ENCODE measurements at regions not wholly inside any gene's neighbourhood (a gene's known extent, or its start where the extent isn't known, plus 50 kb on each side); places are given as distances from the start of the nearest gene placed in this dataset.
"Not testable (repeated sequence)": the region's sequence is repeated elsewhere in the genome, so short reads cannot be mapped to it uniquely, and the experiment has no call there.

DNA sequence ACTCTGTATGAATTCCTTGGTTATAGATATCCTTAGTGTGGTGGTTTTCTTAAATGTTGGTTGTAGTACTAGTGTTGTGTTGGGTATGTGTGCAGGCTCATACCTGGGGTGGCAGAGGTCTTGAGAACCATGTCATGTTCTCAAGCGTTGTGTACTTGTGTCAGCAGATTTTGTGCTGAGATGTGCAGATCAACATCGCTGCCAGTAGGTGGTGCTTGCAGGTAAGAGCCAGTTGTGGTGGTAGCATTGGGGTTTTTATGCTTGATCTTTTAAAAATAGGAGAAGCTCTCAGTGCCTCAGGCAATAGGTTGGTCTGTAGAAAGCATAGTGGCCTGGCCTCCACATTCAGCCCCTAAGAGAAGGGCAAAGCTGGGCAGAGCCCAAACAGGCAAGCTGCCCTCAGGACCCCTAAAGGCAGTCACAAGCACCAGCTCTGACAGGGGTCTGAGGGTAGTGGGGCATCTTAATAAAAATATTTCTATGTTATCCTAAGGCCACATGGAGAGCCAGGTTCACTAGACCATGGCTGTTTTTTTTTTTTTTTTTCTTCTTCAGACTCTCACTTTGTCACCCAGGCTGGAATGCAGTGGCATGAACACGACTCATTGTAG lies 164.0 kb downstream of the IL20RB start:
- DNase-seq = peak in 1 of 2 experiments; percentile 25

DNA sequence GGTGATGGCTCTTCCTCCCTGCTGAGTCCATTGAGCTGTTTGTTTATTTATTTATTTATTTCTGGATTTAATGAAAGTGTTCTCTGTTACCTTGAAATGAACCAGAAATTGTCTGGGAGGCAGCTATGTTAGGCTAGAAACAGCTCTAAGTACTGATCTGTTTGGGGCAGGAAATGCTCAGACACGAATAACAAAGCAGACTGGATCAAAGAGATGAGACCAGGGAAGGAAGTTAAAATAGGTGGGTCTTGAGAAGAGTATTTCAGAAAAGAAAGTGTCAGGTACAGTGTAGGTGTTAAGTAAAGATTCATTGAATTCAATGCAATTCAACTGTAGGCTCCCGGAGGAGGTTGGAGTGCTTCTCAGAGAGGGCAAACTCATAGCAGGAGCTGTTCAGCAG lies 173.3 kb downstream of the IL20RB start:
- DNase-seq = no peak

DNA sequence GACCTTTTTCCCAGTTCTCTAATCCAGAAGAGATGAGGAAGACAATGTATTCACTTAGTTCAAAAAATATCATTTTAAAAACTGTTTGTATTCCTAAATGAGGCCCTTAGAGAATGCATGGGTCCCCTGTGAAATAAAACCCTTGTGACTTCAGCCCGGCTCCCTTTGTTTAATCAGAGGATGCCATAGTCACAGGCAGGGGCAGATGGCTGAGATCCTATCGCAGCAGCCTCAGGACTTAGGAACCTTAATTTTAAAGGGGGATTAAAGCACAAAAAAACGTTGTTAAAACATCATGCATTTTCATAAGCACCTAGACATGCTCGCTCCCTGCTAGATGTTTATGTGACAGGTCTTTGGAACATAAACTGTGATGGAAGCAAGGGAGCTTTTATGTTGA lies 176.6 kb downstream of the IL20RB start:
- no peak for DNase-seq

DNA sequence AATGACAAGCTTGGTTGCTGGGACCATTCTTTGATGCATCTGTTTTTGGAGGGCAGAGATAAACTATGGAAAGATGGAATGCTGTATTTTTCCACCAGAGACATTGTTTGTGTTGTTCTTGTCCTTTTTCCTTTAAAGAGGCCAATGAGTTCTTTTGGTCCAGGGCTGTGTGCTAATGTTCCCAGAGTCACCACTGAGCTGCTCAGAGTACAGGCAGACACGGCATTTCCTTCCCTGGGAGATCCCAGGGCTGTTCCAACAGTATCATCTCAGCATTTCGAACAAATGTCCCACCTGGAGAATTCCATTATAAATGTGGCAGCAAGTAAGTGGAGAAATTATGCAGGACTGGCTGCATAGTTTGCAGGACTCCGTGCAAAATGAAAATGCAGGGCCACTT lies 190.6 kb downstream of the IL20RB start:
- no peak for DNase-seq

DNA sequence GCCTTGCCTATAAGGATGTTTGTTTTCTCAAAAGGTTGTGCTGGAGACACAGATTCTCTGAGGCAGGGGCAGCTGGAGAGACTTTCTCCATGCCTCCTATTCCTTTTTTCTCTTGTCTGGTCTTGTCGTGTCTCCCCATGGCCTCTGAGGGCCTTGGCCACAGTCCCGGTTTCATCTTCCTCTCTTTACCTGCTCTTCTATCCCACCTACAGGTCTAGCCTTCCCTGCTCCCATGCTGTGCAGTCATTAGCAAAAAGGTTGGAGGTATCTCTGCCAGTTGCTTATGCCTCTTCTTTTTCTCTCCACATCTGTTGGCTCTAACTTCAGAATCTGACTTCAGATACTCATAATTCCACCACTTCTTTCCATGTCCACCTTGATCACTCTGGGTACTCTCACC lies 191.1 kb downstream of the IL20RB start:
- DNase-seq = no peak

DNA sequence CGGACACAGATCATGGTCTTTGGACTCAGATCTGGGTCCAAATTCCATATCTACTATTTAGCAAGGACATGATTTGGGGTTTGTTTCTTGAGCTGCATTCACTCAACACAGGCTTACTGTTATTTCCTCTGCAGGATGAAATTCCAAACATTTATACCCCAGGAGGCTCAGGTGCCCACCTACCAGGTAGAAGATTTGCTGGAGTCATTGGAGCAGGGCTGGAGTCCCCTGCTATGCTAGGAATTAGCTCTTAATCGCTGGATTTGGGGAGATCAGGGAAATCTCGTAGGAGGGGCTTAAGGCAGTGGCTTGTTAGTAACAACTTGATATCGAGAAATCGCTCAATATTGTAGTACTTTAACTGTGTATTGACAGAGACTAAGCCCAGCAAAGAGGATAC lies 193.0 kb downstream of the IL20RB start:
- DNase-seq = no peak

DNA sequence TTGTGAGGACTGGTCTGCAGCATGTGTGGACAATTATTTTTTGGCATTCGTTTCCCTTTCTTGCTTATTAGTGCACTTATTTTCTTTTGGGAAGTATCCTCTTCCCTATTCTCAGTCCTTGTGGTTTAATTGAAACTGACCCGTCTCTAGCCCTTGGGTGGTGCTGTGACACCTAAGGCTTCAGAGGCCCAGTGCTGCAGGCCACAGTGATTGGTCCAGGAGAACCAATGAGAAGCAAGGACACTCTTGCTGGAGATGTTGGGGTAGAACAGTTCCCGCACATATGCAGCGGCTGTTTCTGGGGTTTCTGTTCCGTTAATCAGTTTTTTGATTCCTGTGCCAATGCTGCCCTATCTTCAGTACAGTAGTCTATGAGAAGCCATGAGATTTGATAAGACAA lies 195.3 kb downstream of the IL20RB start:
- not testable (repeated sequence) for DNase-seq

DNA sequence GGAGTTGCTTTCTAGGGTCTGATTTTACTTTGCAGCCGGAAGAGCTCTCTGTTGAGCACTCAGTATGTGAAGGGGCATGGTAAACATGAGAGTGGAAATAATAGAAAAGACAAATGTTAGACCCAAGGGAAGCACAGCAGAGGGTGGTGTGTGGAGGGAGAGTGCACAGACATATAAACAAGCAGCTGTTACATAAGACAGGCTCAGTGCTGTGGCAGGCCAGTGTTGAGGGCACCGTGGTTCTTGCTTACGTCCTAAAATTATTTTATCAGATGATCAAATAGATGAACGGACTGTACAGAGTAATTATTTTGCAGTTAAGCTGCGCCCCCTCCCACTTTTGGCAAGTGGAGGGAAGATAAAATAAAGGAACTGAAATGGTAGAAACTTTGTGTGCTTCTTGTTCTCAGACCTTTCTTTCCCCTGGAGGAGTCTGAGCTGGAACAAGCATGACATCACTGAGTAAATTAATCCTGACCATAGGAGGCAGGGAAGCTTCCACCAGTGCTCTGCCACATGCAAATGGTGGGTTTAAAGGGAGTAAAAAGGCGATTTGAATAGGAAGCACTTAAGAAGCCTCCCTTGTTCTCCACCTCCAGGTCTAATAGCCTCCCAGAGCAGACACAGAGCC lies 205.6 kb downstream of the IL20RB start:
- DNase-seq = no peak

DNA sequence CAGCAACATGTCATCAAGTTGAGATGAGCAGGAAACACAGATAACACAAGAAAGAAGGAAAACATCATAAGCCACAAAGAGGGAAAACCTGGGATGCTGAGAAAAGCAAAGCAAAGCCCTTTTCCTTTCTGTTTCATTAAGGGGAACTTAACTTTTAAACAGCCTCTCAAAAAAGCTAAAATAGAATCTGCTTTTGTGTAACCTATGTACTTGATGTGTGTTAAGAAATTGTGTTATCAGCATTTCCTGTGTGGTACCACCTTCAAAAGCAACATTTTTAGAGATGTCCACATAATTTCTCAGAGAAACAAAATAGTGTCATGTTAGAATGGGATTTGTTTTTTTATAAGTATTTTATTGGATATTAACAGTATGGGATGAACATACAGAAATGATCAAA lies 206.2 kb downstream of the IL20RB start:
- no peak for DNase-seq

DNA sequence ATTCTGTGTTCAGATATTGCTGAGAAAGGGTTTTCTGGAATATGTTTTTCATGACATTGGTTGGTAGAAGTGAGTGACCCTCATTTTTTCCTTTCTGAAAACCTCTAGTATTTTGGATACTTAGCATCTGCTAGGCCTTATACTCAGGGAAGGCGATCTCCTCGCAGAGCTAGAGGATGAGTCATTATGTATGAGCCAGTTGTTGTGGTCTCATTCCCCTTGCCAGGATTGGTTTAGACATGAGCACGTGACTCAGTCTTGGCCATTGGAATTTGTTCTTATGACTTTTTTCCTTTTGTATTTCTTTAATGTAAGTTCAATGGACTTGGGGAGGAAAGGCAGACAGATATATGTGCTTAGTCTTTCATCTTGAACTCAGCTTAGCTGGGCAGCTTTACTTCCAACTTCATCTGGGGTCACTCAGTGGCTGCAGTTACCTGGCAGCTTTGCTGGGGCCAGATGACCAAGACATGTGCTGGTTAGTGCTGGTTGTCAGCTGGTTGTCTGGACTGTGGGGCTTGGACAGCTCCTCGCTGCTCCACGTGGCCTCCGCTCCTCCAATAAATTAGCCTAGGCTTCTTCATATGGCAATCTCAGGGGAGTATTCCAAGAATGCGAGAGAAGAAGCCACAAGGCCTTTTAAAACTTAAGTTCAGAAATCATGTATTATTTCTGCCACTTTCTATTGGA lies 207.5 kb downstream of the IL20RB start:
- no peak for DNase-seq

DNA sequence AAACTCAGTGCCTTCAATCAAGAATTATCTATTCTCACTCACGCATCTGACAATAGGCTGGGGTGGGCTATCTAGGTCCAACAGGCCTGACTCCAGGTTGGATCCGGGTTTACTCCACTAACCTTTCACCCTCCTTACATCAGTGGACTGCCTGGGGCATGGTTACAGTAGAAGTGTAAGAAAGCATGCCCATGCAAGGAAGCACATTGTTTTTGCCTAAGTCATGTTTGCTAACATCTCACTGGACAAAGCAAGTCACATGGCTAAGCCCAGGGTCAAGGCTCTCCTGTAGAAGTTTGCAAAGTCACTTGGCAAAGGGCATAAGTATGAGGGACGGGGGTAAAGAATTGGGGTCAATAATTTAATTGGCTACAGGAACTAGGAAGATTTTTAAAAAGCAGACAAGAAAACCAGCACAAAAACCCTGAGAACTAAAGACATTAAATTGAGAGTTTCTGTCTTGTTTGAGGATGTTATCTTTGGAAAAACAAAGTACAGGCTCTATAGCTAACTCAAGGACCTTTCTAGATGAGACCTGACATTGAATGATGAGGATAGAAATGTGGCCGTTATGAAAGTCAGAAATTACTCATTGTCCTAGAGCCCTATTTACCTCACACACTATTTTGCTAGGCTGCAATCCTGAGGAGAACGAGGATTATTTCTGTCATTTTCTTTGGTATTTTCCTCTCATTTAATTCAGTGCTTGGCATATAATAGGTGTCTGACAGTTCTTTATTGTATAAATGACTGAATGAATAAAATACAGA lies 214.2 kb downstream of the IL20RB start:
- DNase-seq = no peak

DNA sequence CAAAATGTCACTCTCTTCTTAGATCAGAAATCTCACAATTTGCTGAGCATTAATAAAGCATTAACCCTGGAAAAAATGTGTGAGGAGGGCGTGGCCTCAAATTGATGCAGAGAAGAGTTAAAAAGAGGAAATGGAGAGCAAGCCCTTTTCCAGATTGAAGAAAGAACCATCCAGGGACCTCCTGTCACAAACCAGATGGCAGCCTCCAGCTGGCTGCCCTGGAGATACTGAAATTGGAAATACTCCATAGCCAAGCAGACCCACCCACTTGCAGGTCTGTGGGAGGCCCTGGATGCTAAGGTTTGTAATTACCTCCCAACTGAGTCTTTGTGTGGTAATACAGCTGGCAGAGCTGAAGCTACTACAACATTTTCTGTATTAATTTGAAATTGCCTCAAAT lies 214.9 kb downstream of the IL20RB start:
- no peak for DNase-seq

DNA sequence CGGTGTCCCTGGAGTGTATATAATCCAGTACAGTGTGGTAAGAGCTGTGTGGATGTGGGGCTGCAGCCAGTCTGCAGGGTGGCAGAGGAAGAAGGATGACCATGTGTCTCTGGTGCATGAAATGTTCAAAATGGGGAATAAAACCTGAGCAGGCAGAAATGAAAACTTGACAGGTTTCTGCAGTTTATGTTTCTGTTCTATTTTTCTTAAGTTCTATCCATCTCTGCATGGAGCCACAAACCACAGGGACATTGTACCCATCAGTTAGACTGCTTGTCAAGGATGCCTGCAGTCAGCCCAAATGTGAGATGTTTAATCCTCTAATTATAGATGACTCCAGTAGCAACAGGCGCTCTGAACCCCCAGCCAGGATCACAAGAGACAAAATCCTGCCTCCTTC lies 216.7 kb downstream of the IL20RB start:
- no peak for DNase-seq

DNA sequence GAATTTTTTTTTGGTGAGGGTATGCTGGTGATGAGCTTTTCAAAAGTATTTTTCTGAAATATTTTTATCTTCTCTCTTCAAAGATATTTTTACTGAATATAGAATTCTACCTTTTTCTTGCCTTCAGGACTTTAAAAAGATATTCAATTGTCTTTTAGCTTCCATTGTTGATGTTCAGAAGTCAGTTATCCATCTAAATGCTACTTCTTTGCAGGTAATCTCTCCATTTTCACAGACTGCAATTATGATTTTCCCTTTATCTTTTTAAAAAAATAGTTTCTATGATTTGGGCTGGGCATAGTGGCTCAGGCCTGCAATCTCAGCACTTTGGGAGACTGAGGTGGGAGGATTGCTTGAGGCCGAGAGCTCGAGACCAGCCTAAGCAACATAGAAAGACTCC lies 222.4 kb downstream of the IL20RB start:
- no peak for DNase-seq

DNA sequence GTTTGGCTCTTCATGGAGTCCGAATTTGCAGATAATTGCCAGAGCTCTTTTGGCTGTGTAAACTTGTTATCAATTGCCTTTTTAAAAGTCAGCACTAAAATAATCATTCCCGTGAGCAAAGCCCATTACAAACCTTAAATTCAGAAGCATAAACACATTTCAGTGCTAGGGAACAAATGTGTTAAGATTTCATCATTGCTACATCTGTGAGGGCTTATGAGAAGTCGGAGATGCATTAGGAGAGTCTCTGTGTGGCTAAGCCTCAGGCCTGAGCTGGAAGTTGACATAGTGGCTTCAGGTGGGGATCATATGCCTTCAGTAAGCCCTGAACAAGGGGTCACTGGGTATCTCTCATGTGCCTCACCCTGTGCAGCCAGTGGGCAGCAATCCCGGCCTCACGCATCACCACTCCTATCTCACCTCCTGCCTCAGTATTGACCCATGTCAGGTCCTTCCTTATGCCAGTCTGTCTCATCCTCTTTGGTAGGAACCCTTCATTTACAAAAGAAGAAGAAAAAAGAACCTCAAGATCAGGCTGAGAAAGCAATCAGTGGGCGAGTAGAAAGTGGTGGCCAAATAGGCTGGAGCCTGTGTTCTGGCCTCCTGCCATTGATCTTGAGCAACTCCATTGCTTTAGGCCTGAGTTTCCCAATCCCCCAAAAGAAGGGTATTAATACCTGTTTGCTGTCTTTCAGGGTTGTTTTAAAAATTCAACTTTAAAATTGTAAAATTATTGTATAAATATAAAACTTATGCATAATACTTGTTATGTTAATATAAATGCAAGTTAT lies 233.5 kb downstream of the IL20RB start:
- no peak for DNase-seq

DNA sequence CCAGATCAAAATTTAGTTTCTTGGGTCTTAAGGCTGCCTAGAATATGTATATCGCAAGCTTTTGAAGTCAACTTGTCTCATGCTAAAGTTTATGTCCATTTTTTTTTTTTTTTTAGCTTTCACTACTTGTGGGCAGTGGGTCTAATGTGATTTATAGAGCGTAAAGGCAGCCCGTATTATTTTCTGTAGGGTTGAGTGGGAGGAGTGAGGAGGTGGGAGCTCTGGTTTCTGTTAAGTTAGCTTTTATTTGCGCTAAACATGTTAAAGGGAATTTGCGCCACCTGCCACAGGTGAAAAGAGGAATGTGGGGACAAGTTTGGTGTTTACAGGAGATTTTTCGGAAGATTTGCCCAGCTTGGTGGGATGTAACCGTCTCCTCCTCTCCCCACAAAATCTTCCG lies 234.2 kb downstream of the IL20RB start:
- no peak for DNase-seq

DNA sequence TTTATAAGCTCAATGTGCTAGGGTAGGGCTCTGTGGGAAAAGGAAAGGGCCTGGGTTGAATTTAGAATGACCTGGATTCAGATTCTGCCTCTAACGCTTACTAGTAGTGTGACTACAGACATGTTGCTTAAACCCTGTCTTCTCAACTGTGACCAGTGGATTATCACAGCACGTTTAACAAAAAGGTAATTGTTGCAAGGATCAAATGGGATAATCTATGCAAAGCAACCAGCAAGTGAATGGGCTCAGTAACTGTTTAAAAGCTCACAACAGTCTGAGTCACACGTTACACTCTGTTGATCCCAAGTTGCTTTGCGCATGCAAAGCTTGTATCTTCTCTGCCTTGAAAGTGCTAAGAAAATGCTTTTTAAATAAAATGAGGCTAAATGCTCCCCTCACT lies 236.5 kb downstream of the IL20RB start:
- DNase-seq = no peak

DNA sequence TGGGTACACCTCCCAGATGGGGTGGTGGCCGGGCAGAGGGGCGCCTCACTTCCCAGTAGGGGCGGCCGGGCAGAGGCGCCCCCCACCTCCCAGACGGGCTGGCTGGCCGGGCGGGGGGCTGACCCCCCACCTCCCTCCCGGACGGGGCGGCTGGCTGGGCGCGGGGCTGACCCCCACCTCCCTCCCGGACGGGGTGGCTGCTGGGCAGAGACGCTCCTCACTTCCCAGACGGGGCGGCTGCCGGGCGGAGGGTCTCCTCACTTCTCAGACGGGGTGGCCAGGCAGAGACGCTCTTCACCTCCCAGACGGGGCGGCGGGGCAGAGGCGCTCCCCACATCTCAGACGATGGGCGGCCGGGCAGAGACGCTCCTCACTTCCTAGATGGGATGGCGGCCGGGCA lies 240.6 kb downstream of the IL20RB start:
- DNase-seq = not testable (repeated sequence)

DNA sequence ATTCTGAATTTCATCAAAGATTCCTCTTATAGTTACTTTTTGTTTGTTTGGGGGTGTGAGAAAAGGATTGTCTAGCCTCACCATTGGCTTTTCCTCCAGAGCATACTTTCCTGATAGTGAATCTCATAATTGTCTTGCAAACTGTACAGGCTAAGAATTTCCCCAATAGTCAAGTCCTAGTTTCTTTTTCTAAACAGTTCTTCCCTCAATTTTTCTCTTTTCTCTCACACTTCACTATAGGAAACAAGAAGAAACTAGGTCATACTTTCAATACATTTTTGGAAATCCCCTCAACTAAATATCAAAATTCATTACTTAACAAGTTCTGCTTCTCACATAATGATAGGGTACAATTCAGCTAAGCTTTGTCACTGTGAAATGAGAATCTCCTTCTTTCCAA lies 241.9 kb downstream of the IL20RB start:
- no peak for DNase-seq

DNA sequence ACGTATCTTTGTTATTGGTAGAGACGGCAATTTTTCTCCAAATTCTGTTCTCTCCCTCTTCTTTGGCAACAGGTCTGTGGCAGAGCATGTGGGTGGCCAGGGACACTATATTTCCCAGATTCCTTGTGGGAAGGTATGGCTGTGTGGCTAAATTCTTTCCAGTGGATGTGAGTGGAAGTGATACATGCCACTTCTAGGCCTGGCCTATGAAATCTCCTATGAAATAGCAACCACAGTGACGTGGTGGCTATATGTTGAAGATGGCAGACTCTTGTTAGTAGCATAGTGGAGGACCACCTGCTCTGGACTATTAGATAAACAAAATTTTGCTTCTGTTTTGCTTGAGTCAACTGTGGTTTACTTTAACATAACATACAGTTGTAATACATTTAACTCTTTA lies 243.3 kb downstream of the IL20RB start:
- no peak for DNase-seq

DNA sequence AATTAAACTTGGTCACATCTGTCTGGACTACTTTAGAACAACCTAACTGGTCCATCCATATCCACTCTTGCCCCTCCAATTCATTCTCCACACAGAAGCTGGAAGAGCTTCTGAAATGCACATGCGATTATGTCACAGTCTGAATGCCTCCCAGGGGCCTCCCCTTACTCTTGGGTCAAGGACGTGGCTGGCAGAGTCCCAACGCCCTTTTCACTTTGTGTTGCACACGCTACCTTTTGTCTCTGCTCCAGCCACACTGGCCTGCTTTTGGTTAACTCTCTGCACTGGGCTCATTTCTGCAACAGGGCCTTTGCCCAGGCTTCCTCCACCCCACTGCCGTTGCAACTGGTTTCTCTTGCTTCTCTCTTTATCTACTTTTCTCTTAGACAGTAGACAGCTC lies 245.2 kb downstream of the IL20RB start:
- no peak for DNase-seq

DNA sequence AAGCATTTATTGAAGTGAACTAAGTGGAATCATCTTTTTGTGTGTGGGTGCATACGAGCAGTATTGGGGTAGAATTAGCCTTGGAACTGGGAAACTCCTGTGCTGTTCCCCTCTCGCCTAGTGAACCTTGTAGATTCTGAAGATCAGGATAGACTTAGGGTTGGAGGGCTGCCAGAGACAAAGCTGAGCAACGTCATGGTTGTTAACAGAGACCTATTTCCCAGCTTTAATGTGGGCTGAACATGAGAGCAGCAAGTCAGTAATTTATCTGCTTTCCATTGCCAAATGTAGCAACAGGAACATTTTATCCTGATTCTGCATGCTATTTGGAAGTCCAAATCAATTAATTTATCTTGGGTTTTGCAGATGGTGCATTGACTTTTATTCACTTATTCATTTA lies 246.6 kb downstream of the IL20RB start:
- DNase-seq = no peak
